K562 (cell line): ENCODE measurements at regions not wholly inside any gene's neighbourhood (a gene's known extent, or its start where the extent isn't known, plus 50 kb on each side); places are given as distances from the start of the nearest gene placed in this dataset.

Experiments used
- ADNP ChIP-seq: fragments of 200-800 bp; sonication (Bioruptor generic); IDR thresholded peaks from 2 replicates; pipeline ENCODE4 v1.6.1; 2016; ENCODE audit warnings: missing genetic modification characterization, missing compliant biosample characterization
- CTCF ChIP-seq, 3 experiments: IDR thresholded peaks in 2 of 3; conservative IDR thresholded peaks in 1 of 3; 2 replicates each; pipeline ENCODE4 v1.5.1; 2011 to 2012; ENCODE audit warnings: low read length in 3 of 3, mild to moderate bottlenecking in 3 of 3, control low read depth in 2 of 3, improper control_type of control experiment in 1 of 3, inconsistent platforms in 1 of 3, low read depth in 1 of 3, mixed read lengths in 1 of 3, moderate library complexity in 1 of 3; ENCODE audit not compliant: insufficient read depth in 2 of 3
- E2F4 ChIP-seq: sonication (generic); formaldehyde crosslinking; IDR thresholded peaks from 2 replicates; pipeline ENCODE4 v1.8.0; 2022; ENCODE audit warnings: mild to moderate bottlenecking, low read depth, missing genetic modification reagents
- EP300 ChIP-seq: IDR thresholded peaks from 2 replicates; pipeline ENCODE4 v1.6.1; 2012; ENCODE audit warnings: low read length, improper control_type of control experiment
- HIVEP1 ChIP-seq: fragments of 250-450 bp; sonication (Bioruptor Pico); IDR thresholded peaks from 2 replicates; pipeline ENCODE4 v1.4.0; 2020; ENCODE audit warnings: mild to moderate bottlenecking
- POLR2A ChIP-seq: fragments of 450-650 bp; conservative IDR thresholded peaks from 2 replicates; pipeline ENCODE4 v1.6.1; 2016
- RBBP5 ChIP-seq: fragments of 200-600 bp; sonication (generic); IDR thresholded peaks from 2 replicates; pipeline ENCODE4 v1.6.1; 2012; ENCODE audit warnings: borderline replicate concordance, mild to moderate bottlenecking, low read length, control low read depth, inconsistent platforms; ENCODE audit not compliant: insufficient read depth, poor library complexity, severe bottlenecking
- RBM25 ChIP-seq: fragments of 200-400 bp; formaldehyde crosslinking; IDR thresholded peaks from 2 replicates; pipeline ENCODE4 v1.6.1; 2018; ENCODE audit warnings: low read length, low read depth, moderate library complexity; ENCODE audit not compliant: severe bottlenecking
- ZNF511 ChIP-seq: sonication (generic); formaldehyde crosslinking; IDR thresholded peaks from 2 replicates; pipeline ENCODE4 v1.8.0; 2022; ENCODE audit warnings: mild to moderate bottlenecking, missing genetic modification reagents

- TF ChIP-seq RBBP5 (no peak), E2F4 (CRISPR knock-in tag) (no peak), CTCF (IDR thresholded peaks at IDR 0.05 in 2 of 3, conservative IDR thresholded peaks at IDR 0.05 in 1 of 3; ENCODE audit: insufficient read depth in 2 of 3, low read depth in 1 of 3, low read length in 3 of 3) (no peak), ZNF511 (CRISPR knock-in tag) (no peak), RBM25 (no peak), EP300 (no peak), POLR2A (no peak), HIVEP1 (CRISPR knock-in tag) (no peak), ADNP (tag) (no peak)
Observed at GRCh38 chr16:16909126-16909525, 530.2 kb downstream of the NPIPA7 start.
